Adipocyte (in vitro differentiated cells): ENCODE measurements at regions not wholly inside any gene's neighbourhood (a gene's known extent, or its start where the extent isn't known, plus 50 kb on each side); places are given as distances from the start of the nearest gene placed in this dataset.
A peak's percentile ranks its signal among the peaks of the same experiment; 100 is the strongest.
"Not testable (repeated sequence)": the region's sequence is repeated elsewhere in the genome, so short reads cannot be mapped to it uniquely, and the experiment has no call there.

Experiments
- DNase-seq: peaks from one replicate; pipeline ENCODE4 v3.0.0-alpha.2; 2015; ENCODE audit warnings: low read depth
- H3K27me3 ChIP-seq: replicated peaks from 2 replicates; pipeline ENCODE4 v1.7.0; 2013; ENCODE audit warnings: mild to moderate bottlenecking, low read length, moderate library complexity; ENCODE audit not compliant: control insufficient read depth, insufficient read depth
- H3K36me3 ChIP-seq: 2 replicates; pipeline ENCODE4 v1.7.0; 2013; ENCODE audit warnings: low read length, mild to moderate bottlenecking, moderate library complexity; ENCODE audit not compliant: control insufficient read depth, insufficient read depth, severe bottlenecking
- H3K4me1 ChIP-seq: 2 replicates; pipeline ENCODE4 v1.7.0; 2013; ENCODE audit warnings: mild to moderate bottlenecking, low read length, moderate library complexity; ENCODE audit not compliant: control insufficient read depth, insufficient read depth
- H3K4me3 ChIP-seq: 2 replicates; pipeline ENCODE4 v1.7.0; 2013; ENCODE audit warnings: mild to moderate bottlenecking, low read length, moderate library complexity
- H3K9ac ChIP-seq: 2 replicates; pipeline ENCODE4 v1.7.0; 2013; ENCODE audit warnings: mild to moderate bottlenecking, low read length, moderate library complexity
- H3K9me3 ChIP-seq: 2 replicates; pipeline ENCODE4 v1.7.0; 2013; ENCODE audit warnings: mild to moderate bottlenecking, low read length, moderate library complexity; ENCODE audit not compliant: control insufficient read depth

- Histone ChIP-seq H3K4me3 (no peak overlapping the region), H3K27me3 (no peaks in the 10 kb centered on the region), H3K4me1 (no peaks in the 10 kb centered on the region), H3K9me3 (peaks cover 4% of the 10 kb centered on the region), H3K36me3 (no peaks in the 10 kb centered on the region), H3K9ac (no peak overlapping the region)
- DNase-seq, result no peak
Measured at GRCh38 chr2:13504808-13505207, 788.1 kb downstream of the TRIB2 start.

- Histone ChIP-seq H3K9me3 (peaks cover 6% of the 10 kb centered on the region), H3K9ac (no peak overlapping the region), H3K4me1 (no peaks in the 10 kb centered on the region), H3K4me3 (no peak overlapping the region), H3K27me3 (no peaks in the 10 kb centered on the region), H3K36me3 (no peaks in the 10 kb centered on the region)
- no peak for DNase-seq
Measured at GRCh38 chr2:13508671-13509070, 791.9 kb downstream of the TRIB2 start.

- H3K4me1 ChIP-seq, result no peaks in the 10 kb centered on the region
- H3K4me3 ChIP-seq, result no peak overlapping the region
- DNase-seq, result no peak
- no peak overlapping the region for H3K9ac ChIP-seq
- no peaks in the 10 kb centered on the region for H3K27me3 ChIP-seq
- H3K9me3 ChIP-seq, result peaks cover 2% of the 10 kb centered on the region
- no peaks in the 10 kb centered on the region for H3K36me3 ChIP-seq
Measured at GRCh38 chr2:13515254-13515653, 798.5 kb downstream of the TRIB2 start.

- no peaks in the 10 kb centered on the region for H3K4me1 ChIP-seq
- no peak for DNase-seq
- H3K36me3 ChIP-seq, result no peaks in the 10 kb centered on the region
- H3K9me3 ChIP-seq, result no peaks in the 10 kb centered on the region
- no peak overlapping the region for H3K4me3 ChIP-seq
- H3K9ac ChIP-seq, result no peak overlapping the region
- H3K27me3 ChIP-seq, result no peaks in the 10 kb centered on the region
Measured at GRCh38 chr2:13522096-13522495, 805.4 kb downstream of the TRIB2 start.

GRCh38 chr2:13522917-13523821 lies 806.4 kb downstream of the TRIB2 start:
- peak; percentile 76 for DNase-seq
- Histone ChIP-seq H3K36me3 (no peaks in the 10 kb centered on the region), H3K9me3 (no peaks in the 10 kb centered on the region), H3K27me3 (no peaks in the 10 kb centered on the region), H3K4me3 (no peak overlapping the region), H3K9ac (no peak overlapping the region), H3K4me1 (no peaks in the 10 kb centered on the region)

GRCh38 chr2:13524492-13524891 lies 807.8 kb downstream of the TRIB2 start:
- H3K36me3 ChIP-seq, result no peaks in the 10 kb centered on the region
- H3K27me3 ChIP-seq, result no peaks in the 10 kb centered on the region
- H3K9ac ChIP-seq, result no peak overlapping the region
- H3K4me1 ChIP-seq, result no peaks in the 10 kb centered on the region
- DNase-seq, result no peak
- no peak overlapping the region for H3K4me3 ChIP-seq
- H3K9me3 ChIP-seq, result no peaks in the 10 kb centered on the region

GRCh38 chr2:13531735-13532410 lies 815.1 kb downstream of the TRIB2 start:
- H3K27me3 ChIP-seq, H3K4me1 ChIP-seq, H3K36me3 ChIP-seq, H3K9ac ChIP-seq, H3K9me3 ChIP-seq, DNase-seq, H3K4me3 ChIP-seq: not testable (repeated sequence)

- H3K4me1 ChIP-seq, H3K9ac ChIP-seq, H3K9me3 ChIP-seq: not testable (repeated sequence)
Measured at GRCh38 chr2:13532781-13533523, 816.2 kb downstream of the TRIB2 start.

GRCh38 chr2:13533524-13533922 lies 816.8 kb downstream of the TRIB2 start:
- Histone ChIP-seq H3K9me3 (no peaks in the 10 kb centered on the region), H3K4me3 (no peak overlapping the region), H3K9ac (no peak overlapping the region), H3K27me3 (no peaks in the 10 kb centered on the region), H3K4me1 (no peaks in the 10 kb centered on the region), H3K36me3 (no peaks in the 10 kb centered on the region)
- DNase-seq, result no peak

More at GRCh38 chr2:13532781-13533523, 816.2 kb downstream of the TRIB2 start:
- not testable (repeated sequence) for H3K27me3 ChIP-seq, DNase-seq, H3K36me3 ChIP-seq, H3K4me3 ChIP-seq

GRCh38 chr2:13536941-13537340 lies 820.2 kb downstream of the TRIB2 start:
- H3K9ac ChIP-seq, result no peak overlapping the region
- no peak overlapping the region for H3K4me3 ChIP-seq
- H3K4me1 ChIP-seq, result no peaks in the 10 kb centered on the region
- no peaks in the 10 kb centered on the region for H3K36me3 ChIP-seq
- no peak for DNase-seq
- H3K27me3 ChIP-seq, result no peaks in the 10 kb centered on the region
- no peaks in the 10 kb centered on the region for H3K9me3 ChIP-seq

- Histone ChIP-seq H3K4me3 (no peak overlapping the region), H3K4me1 (no peaks in the 10 kb centered on the region), H3K36me3 (no peaks in the 10 kb centered on the region), H3K27me3 (no peaks in the 10 kb centered on the region), H3K9ac (no peak overlapping the region), H3K9me3 (no peaks in the 10 kb centered on the region)
- DNase-seq, result no peak
Measured at GRCh38 chr2:13537771-13538349, 821.1 kb downstream of the TRIB2 start.
